Inflammatory macrophage treated with lipopolysaccharide for 4 hours (primary cell): ENCODE measurements at regions not wholly inside any gene's neighbourhood (a gene's known extent, or its start where the extent isn't known, plus 50 kb on each side); places are given as distances from the start of the nearest gene placed in this dataset.

ENCODE experiments used
- DNase-seq: peaks from one replicate; pipeline ENCODE4 v3.0.0-alpha.2; 2020

DNA sequence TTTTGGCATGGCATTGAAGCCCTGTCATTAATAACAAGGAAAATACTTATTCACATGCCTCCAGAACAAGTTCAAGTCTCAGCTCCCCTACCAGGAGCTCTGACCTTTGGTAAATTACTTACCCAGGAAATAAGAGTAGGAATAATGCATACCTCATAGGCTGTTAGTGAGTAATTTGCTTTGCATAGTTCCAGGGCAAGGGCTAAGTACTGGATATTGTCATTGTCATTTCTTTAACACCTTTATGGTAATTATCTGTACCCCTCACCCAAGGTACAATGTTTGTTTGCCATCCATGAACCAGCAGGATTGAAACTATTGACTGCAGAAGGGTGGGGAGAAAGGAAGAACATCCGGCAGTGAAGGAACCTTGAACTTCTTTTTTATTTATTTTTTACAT lies 148.5 kb downstream of the SOX2 start:
- no peak for DNase-seq

DNA sequence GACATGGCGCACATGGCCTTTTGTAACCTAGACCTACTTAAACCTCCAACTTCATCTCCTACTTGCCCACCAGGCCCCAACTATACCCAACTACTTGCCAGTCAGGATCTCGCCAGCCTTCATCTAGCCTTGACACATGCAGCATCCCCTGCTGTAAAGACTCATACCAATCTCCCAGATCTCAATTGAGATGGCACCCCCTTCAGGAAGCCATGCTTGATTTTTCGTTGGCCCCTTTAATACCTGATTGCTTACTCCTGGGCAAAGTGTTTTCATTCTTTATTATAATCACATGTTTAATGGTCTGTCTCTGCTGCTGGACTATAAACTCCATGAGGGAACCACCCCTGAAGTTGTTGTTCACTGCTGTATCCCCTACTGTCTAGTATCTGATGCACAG lies 150.8 kb downstream of the SOX2 start:
- DNase-seq, result no peak

- DNase-seq, result no peak
Measured at GRCh38 chr3:181868576-181869082, 156.9 kb downstream of the SOX2 start.

DNA sequence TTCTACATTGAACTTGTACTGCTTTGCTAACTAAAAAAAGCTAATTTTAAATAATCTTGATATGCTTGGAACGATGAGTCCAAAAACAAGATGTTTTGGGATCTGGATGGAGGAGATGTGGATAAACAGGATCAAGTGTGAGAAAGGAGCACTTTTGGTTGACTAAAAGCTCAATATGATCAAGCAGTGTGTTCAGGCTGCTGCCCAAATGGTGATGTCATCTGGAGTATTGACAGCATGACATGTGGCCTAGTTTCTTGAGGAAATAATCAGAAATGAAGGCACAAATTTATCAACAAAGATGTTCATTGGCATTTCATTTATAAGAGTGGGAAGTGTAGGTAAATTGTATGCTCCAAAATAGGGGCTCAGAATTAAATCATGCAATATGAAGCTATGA lies 161.2 kb downstream of the SOX2 start:
- DNase-seq, result no peak

- no peak for DNase-seq
Measured at GRCh38 chr3:181879926-181880325, 168.2 kb downstream of the SOX2 start.

- no peak for DNase-seq
Measured at GRCh38 chr3:181880331-181880730, 168.6 kb downstream of the SOX2 start.

DNA sequence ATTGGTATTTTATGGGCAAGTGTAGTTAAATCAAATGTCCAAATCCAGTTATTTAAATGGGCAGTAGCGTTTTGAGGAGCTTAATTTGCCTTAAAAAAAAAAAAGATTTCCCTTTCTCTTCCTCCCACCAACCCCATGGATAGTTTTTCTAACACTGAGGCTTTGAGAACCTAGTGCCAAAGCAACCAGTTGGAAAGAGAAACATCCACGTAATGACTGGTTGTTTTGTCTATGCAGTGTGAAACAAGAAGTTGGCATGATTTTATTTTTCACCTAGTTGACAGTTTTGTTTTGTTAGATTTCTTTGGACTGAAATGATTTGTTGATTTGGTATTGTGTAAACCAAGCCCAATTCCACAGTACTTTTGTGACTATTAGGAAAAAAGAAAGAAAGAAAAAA lies 170.0 kb downstream of the SOX2 start:
- no peak for DNase-seq

DNA sequence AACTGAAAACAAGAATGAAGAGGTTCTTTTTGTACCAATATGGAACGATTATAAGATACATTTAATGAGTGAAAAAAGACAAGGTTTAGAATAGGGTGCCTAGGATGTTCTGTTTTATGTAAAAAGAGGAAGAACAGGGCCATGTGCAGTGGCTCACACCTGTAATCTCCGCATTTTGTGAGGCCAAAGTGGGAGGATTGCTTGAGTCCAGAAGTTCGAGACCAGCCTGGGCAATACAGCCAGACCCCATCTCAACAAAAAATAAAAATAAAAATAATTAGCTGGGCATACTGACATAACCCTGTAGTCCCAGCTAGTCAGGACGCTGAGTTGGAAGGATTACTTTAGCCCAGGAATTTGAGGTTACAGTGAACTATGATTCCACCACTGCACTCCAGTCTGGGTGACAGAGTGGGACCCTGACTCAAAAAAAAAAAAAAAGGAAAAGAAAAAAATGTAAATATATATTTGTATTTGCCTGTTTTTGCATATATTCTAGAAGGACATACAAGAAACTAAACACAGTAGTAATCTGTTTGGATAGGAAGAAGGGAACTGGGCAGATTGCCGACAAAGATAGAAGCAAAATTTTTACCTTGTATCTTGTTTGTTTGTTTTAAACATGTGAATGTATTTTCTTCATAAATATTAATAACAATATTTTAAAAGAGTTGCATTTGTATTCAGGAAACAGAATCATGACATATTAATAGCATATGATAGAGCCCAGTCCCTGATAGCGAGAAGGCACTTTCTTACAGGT lies 174.3 kb downstream of the SOX2 start:
- DNase-seq, result no peak

GRCh38 chr3:181886676-181887075 lies 175.0 kb downstream of the SOX2 start:
- DNase-seq, result no peak

DNA sequence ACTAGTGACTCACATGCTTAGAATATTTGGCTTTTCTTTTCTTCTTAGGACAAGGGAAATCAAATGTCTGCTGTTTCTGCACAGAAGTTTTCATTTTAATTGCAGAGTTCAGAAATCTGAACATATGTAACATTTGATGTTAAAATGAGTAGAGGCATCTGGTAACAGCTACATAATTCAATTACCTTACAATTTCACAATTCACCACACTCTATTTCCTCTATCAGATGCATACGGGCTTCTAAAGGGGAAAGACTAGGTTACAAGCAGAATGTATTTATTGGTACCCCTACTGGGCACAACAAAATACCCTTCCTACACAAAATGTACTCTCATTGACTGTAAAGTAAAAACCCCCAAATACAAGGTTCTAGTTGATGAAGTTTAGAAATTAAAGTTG lies 176.0 kb downstream of the SOX2 start:
- DNase-seq, result no peak

DNA sequence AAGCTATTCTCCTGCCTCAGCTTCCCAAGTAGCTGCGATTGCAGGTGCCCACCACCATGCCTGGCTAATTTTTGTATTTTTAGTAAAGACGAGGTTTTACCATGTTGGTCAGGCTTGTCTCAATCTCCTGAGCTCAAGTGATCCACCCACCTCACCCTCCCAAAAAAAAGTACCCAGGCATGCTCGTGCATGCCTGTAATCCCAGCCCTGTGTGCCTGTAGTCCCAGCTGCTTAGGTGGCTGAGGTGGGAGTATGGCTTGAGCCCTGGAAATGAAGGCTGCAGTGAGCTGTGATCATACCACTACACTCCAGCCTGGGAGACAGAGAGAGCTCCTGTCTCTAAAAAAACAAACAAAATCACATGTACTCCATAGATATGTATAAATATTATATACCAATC lies 176.5 kb downstream of the SOX2 start:
- DNase-seq, result no peak

- DNase-seq, result no peak
Measured at GRCh38 chr3:181892848-181893247, 181.1 kb downstream of the SOX2 start.

- no peak for DNase-seq
Measured at GRCh38 chr3:181896605-181897004, 184.9 kb downstream of the SOX2 start.

DNA sequence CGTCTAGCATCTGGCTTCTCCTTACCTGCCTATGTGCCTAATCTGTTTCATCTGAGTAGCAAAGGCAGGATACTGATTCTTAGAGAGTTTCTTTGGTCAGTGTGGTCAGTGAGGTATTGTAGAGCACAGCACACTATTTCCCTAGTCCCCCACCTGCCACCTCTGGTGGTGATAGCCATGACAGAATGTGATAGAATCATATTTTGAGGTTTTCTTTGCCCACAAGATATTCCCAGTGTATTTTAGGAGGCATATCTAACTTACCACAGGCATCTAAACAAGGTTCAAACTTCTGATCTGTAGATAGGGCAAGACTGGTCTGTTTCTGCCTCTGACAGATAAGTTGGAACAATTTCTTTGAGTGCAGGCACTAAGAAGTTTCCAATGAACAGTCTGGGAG lies 188.0 kb downstream of the SOX2 start:
- DNase-seq, result no peak

DNA sequence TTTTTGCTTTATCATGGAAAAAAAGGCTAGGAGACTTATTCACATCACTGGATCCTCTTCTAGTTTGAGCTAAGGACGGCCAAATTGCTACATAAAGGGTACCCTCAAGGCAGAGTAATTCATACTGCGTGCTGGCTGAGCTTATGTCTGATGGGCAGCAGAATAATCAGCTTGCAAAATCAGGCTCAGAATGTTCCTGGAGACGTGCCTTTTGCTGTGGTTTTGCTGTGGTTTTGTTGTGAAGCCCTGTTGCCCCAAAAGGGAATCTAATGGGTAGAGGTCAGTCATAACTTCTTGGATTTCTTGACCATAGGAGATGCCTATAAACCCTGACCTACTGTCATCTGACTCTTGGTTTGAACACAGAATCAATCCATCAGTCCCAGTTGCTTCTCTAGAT lies 189.9 kb downstream of the SOX2 start:
- DNase-seq, result no peak

GRCh38 chr3:181906338-181906737 lies 194.6 kb downstream of the SOX2 start:
- no peak for DNase-seq

DNA sequence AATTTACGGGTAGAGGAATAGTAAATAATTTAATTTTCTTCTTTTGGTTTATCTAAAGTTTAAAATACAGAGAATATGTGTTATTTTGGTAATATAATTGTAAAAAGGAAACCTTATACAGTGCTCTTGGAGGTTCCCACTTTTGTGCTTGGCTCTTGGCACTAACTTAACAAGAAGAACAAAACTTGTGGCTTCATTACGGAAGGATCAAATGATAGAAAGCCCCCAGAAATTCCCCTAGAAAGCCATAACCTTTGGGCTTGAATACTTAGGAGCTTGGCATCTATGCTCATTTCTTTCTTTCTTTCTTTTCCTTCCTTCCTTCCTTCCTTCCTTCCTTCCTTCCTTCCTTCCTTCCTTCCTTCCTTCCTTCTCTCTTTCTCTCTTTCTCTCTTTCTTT lies 197.5 kb downstream of the SOX2 start:
- DNase-seq, result no peak

GRCh38 chr3:181912384-181912783 lies 200.7 kb downstream of the SOX2 start:
- DNase-seq, result no peak

DNA sequence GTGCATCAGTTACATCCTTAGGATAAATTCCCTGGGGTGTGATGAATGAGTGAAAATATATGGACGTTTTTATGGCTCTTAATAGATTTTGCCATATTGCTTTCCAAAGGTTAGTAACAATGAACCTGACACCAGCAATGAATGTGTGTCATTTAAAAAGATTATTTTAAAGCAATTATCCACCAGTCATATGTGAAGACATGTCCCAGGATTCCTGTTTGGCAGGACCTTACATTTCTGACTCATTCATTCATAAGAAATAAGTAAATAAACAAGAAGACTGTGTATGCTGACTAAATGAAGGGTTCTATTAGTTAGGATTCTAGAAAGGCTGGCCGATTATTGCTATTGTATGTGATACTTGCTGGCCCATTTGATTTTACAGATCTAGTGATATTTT lies 201.5 kb downstream of the SOX2 start:
- DNase-seq, result no peak

GRCh38 chr3:181915551-181915950 lies 203.8 kb downstream of the SOX2 start:
- DNase-seq, result no peak

DNA sequence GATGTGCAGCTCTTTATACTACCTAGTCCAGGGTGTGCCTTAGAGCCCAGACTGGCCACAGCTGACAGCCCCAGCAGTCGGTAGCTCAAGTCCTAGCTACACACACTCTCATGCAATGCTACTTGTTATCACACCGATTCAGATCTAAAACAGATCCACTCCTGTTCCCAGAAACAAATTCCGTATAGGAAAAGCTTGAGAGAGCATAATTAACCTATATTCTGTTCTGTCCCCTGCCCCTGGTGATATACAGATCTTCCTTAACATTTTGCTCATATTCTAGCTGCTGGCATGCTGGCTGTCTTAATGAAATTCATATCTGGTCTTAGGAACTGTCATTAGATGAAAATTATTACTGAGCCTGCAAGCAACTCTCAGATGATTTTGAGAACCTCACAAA lies 204.3 kb downstream of the SOX2 start:
- no peak for DNase-seq

DNA sequence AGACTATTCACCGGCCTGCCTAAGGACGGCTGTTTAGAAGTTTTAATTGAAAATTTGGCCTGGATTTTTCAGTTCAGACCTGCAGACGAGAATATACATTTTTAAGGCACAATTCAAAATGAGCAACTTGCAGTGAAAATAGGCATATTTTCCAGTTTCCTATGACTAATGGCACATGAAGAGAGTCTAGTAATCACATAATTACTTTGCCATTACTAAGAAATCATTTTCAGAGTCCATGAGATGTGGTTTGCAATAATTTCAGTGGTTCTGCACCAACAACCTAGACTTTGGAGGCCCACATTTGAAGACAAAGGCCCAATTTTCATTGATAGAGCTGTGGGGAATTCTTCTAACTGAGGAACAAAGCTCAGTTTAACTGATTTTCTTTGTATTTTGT lies 205.3 kb downstream of the SOX2 start:
- DNase-seq, result no peak

GRCh38 chr3:181919375-181919774 lies 207.7 kb downstream of the SOX2 start:
- no peak for DNase-seq

DNA sequence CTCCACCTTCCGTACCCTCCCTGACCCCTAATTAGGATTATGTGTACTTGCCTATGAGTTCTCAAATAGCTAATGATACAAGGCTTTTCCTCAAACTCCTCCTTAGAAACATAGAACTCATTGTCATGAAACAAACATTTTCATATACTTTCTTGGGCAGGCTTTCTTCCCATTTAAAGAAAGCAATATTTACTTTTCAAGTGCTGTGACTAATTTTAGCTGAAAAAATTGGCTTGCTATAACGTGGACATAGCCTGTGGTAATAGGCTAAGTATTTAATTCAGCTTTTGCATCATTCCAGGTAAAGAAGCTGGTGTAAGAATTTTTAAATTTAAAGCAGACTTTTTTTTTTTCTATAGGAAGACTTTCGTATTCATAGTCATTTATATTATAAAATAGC lies 208.7 kb downstream of the SOX2 start:
- no peak for DNase-seq

DNA sequence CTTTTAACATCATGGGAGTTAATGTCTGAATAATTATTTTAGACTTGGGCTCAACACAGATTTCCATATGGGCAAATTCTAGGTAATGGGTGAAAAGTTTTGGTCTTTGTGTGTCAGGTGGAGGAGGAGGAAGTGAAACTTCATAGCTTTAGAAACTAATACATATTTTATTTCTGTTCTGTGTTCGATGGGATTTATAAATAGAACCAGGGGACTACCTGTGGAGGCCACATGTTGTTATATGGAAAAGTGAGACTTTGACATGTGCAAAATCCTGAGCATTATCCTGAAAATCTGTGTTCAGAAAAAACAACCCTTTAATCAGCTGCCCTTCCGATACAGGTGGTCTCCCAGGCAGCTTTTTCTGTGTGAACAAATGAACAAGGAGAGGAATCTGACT lies 209.5 kb downstream of the SOX2 start:
- DNase-seq, result no peak
